Neutrophil (primary cell): ENCODE measurements at regions not wholly inside any gene's neighbourhood (a gene's known extent, or its start where the extent isn't known, plus 50 kb on each side); places are given as distances from the start of the nearest gene placed in this dataset.

ENCODE experiments used
- H3K27ac ChIP-seq: fragments of 200-600 bp; sonication (generic); 2 replicates; pipeline ENCODE4 v1.5.1; 2016; ENCODE audit warnings: mild to moderate bottlenecking, moderate library complexity
- H3K27me3 ChIP-seq: fragments of 200-600 bp; sonication (generic); 2 replicates; pipeline ENCODE4 v1.6.0; 2016; ENCODE audit warnings: mild to moderate bottlenecking
- H3K36me3 ChIP-seq: fragments of 200-600 bp; sonication (generic); 2 replicates; pipeline ENCODE4 v1.5.1; 2017
- H3K4me1 ChIP-seq, 2 experiments: fragments of 200-600 bp in 1 of 2; sonication (generic) in 1 of 2; 1 replicate in 1 of 2; 2 replicates in 1 of 2; pipeline versions ENCODE4 v1.5.1 to v1.6.1; 2013 to 2016; ENCODE audit warnings: low read depth in 1 of 2, low read length in 1 of 2, mild to moderate bottlenecking in 1 of 2, moderate library complexity in 1 of 2; ENCODE audit not compliant: control insufficient read depth in 1 of 2, insufficient read depth in 1 of 2
- H3K4me3 ChIP-seq, 2 experiments: fragments of 200-600 bp in 1 of 2; sonication (generic) in 1 of 2; 1 replicate in 1 of 2; 2 replicates in 1 of 2; pipeline ENCODE4 v1.5.1; 2013 to 2016; ENCODE audit warnings: low read depth in 1 of 2, low read length in 1 of 2, mild to moderate bottlenecking in 1 of 2, moderate library complexity in 1 of 2
- H3K9me3 ChIP-seq: fragments of 200-600 bp; sonication (generic); 2 replicates; pipeline ENCODE4 v1.5.1; 2016
- TF ChIP-seq, protein P1 (sequence below): fragments of 200-600 bp; sonication (generic); IDR thresholded peaks from 2 replicates; pipeline ENCODE4 v1.5.1; 2016; ENCODE audit warnings: antibody characterized with exemption

- TF ChIP-seq, protein P1, sequence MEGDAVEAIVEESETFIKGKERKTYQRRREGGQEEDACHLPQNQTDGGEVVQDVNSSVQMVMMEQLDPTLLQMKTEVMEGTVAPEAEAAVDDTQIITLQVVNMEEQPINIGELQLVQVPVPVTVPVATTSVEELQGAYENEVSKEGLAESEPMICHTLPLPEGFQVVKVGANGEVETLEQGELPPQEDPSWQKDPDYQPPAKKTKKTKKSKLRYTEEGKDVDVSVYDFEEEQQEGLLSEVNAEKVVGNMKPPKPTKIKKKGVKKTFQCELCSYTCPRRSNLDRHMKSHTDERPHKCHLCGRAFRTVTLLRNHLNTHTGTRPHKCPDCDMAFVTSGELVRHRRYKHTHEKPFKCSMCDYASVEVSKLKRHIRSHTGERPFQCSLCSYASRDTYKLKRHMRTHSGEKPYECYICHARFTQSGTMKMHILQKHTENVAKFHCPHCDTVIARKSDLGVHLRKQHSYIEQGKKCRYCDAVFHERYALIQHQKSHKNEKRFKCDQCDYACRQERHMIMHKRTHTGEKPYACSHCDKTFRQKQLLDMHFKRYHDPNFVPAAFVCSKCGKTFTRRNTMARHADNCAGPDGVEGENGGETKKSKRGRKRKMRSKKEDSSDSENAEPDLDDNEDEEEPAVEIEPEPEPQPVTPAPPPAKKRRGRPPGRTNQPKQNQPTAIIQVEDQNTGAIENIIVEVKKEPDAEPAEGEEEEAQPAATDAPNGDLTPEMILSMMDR, result no peak
- Histone ChIP-seq H3K4me3 (no peak overlapping the region), H3K27me3 (no peaks in the 10 kb centered on the region)
These were observed 356.9 kb upstream of the MARCKS start for GRCh38 chr6:113500221-113500620.

DNA sequence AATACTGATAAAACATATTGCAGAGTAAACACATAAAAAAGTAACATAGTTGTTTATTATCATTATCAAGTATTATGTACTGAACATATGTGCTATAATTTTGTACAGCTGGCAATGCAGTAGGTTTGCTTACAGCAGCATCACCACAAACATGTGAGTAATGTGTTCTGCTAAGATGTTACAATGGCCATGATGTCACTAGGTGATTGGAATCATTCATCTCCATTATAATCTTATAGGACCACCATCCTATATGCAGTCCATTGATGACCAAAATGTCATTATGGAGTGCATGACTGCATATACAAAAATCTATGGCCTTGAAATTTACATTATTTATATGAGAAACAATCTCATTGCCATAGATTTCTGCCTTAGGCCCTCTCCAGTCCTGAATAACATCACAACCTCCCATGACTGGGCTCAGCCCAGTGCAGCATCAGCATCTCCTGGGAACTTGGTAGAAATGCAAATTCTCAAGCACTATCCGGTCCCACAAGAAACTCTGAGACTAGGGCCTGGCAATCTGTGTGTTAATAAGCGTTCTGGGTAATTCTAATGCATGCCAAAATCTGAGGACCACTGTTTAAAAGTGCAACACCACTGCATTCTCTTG, 352.0 kb upstream of the MARCKS start:
- Histone ChIP-seq H3K27me3 (no peaks in the 10 kb centered on the region), H3K4me3 (no peak overlapping the region), H3K36me3 (no peaks in the 10 kb centered on the region), H3K27ac (no peak overlapping the region), H3K9me3 (no peaks in the 10 kb centered on the region), H3K4me1 (no peaks in the 10 kb centered on the region)
- TF ChIP-seq, protein P1, result no peak

More at GRCh38 chr6:113500221-113500620, 356.9 kb upstream of the MARCKS start:
- Histone ChIP-seq H3K27ac (no peak overlapping the region), H3K9me3 (no peaks in the 10 kb centered on the region), H3K36me3 (no peaks in the 10 kb centered on the region), H3K4me1 (no peaks in the 10 kb centered on the region)

DNA sequence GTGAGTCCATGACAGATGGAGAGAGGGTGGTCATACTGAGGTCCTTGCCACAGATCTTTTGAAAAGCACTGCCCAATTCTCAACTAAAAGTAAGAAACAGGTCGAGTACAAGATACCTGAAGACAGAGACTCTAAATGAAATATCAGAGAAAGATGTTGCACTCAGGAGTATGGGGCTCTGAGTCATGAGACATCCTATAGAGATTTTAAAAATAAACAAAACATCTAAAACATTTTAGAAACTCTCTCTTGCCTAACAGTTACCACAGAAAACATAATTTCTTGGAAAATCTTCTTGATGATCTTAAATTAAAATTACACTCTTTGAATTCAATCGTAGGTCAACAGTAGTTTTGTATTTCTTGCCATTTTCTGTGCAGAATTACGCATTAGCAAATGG, 348.9 kb upstream of the MARCKS start:
- H3K27ac ChIP-seq, result no peak overlapping the region
- H3K4me3 ChIP-seq, result no peak overlapping the region
- no peaks in the 10 kb centered on the region for H3K36me3 ChIP-seq
- TF ChIP-seq, protein P1, result no peak
- H3K9me3 ChIP-seq, result no peaks in the 10 kb centered on the region
- no peaks in the 10 kb centered on the region for H3K27me3 ChIP-seq
- H3K4me1 ChIP-seq, result peaks cover 8 to 9% of the 10 kb centered on the region in 2 experiments

- TF ChIP-seq, protein P1, result no peak
- peaks cover 8 to 9% of the 10 kb centered on the region in 2 experiments for H3K4me1 ChIP-seq
These were observed 346.0 kb upstream of the MARCKS start for GRCh38 chr6:113511100-113511499.

GRCh38 chr6:113512576-113512975, 344.6 kb upstream of the MARCKS start:
- H3K9me3 ChIP-seq, result no peaks in the 10 kb centered on the region
- no peak overlapping the region for H3K27ac ChIP-seq
- TF ChIP-seq, protein P1, result no peak
- H3K4me3 ChIP-seq, result no peak overlapping the region
- no peaks in the 10 kb centered on the region for H3K27me3 ChIP-seq
- no peaks in the 10 kb centered on the region for H3K36me3 ChIP-seq
- peaks cover 8 to 9% of the 10 kb centered on the region in 2 experiments for H3K4me1 ChIP-seq

More at GRCh38 chr6:113511100-113511499, 346.0 kb upstream of the MARCKS start:
- H3K9me3 ChIP-seq, result no peaks in the 10 kb centered on the region
- no peak overlapping the region for H3K4me3 ChIP-seq
- H3K27me3 ChIP-seq, result no peaks in the 10 kb centered on the region
- no peak overlapping the region for H3K27ac ChIP-seq
- no peaks in the 10 kb centered on the region for H3K36me3 ChIP-seq
